Lung (tissue), 11 donors: ENCODE measurements at regions not wholly inside any gene's neighbourhood (a gene's known extent, or its start where the extent isn't known, plus 50 kb on each side); places are given as distances from the start of the nearest gene placed in this dataset.

ENCODE experiments used
- ATAC-seq: fragments of 200-7000 bp; cut with Tn5 transposase; one replicate; pipeline ENCODE4 v1.9.1; 2020; ENCODE audit warnings: moderate number of reproducible peaks; ENCODE audit not compliant: insufficient read depth, low FRiP score
- DNase-seq, 3 donors: peaks; one replicate each; pipeline ENCODE4 v3.0.0-alpha.2; 2013 to 2017
- H3K27ac ChIP-seq, 2 donors: one replicate each; pipeline ENCODE4 v1.5.1; 2013; ENCODE audit warnings: mild to moderate bottlenecking in 2 of 2, moderate library complexity in 2 of 2, control low read depth in 1 of 2, inconsistent platforms in 1 of 2, low read depth in 1 of 2, low read length in 1 of 2
- H3K27me3 ChIP-seq, 3 donors: one replicate each; pipeline ENCODE4 v1.5.1; 2013; ENCODE audit warnings: low read length in 2 of 3; ENCODE audit not compliant: control insufficient read depth in 3 of 3, insufficient read depth in 3 of 3
- H3K36me3 ChIP-seq, 4 donors: one replicate each; pipeline ENCODE4 v1.5.1; 2013; ENCODE audit warnings: low read length in 4 of 4, mild to moderate bottlenecking in 1 of 4, moderate library complexity in 1 of 4; ENCODE audit not compliant: control insufficient read depth in 4 of 4, insufficient read depth in 4 of 4
- H3K4me1 ChIP-seq, 5 donors: one replicate each; pipeline ENCODE4 v1.5.1; 2013; ENCODE audit warnings: low read length in 5 of 5, mild to moderate bottlenecking in 2 of 5, moderate library complexity in 1 of 5; ENCODE audit not compliant: control insufficient read depth in 5 of 5, insufficient read depth in 5 of 5
- H3K4me3 ChIP-seq: one replicate; pipeline ENCODE4 v1.5.1; 2013; ENCODE audit warnings: mild to moderate bottlenecking, control low read depth, moderate library complexity
- H3K9ac ChIP-seq, 2 donors: one replicate each; pipeline ENCODE4 v1.5.1; 2013; ENCODE audit warnings: low read length in 2 of 2, control low read depth in 1 of 2; ENCODE audit not compliant: insufficient read depth in 1 of 2
- H3K9me3 ChIP-seq, 4 donors: one replicate each; pipeline ENCODE4 v1.5.1; 2013; ENCODE audit warnings: low read length in 3 of 4, mild to moderate bottlenecking in 1 of 4, moderate library complexity in 1 of 4; ENCODE audit not compliant: control insufficient read depth in 4 of 4, insufficient read depth in 3 of 4
- CTCF ChIP-seq: IDR thresholded peaks from 2 replicates; pipeline ENCODE4 v1.5.1; 2012; ENCODE audit warnings: mild to moderate bottlenecking; ENCODE audit errors: control extremely low read depth, extremely low read depth
- WGBS, 2 donors: extraction: QIAGEN DNeasy Blood & Tissue Kit; methylation state at CpG; one replicate each; pipeline ENCODE4 v1.1.7; 2013; 5-methylcytosine and 5-hydroxymethylcytosine counted together
- donor health status: control.
- donor health status: control.
- donor health status: Bipolar disorder and iron deficiency.
- donor health status: healthy.
- donor health status: DM: yes; HTN: yes; CAD: no.

GRCh38 chr7:45456105-45456504 is 118.1 kb upstream of the ADCY1 start:
- Histone ChIP-seq H3K36me3 (no peaks in the 10 kb centered on the region), H3K27ac (no peak overlapping the region), H3K9me3 (no peaks in the 10 kb centered on the region), H3K9ac (no peak overlapping the region), H3K27me3 (no peaks in the 10 kb centered on the region), H3K4me1 (no peaks in the 10 kb centered on the region), H3K4me3 (no peak overlapping the region)
- TF ChIP-seq CTCF: no peak
- 70 to 72% methylated on average over 5 of the region's 5 CpGs for WGBS, 2 donors
- DNase-seq (no peak), ATAC-seq (no peak)

GRCh38 chr7:45456747-45457524 is 117.2 kb upstream of the ADCY1 start:
- no peak for TF ChIP-seq CTCF
- 90 to 94% methylated on average over 5 of the region's 5 CpGs for WGBS, 2 donors
- Histone ChIP-seq H3K4me3 (no peak overlapping the region), H3K27ac (no peak overlapping the region), H3K27me3 (no peaks in the 10 kb centered on the region), H3K4me1 (no peaks in the 10 kb centered on the region), H3K9me3 (no peaks in the 10 kb centered on the region), H3K9ac (no peak overlapping the region), H3K36me3 (no peaks in the 10 kb centered on the region)
- ATAC-seq: no peak
- no peak for DNase-seq

GRCh38 chr7:45457591-45457990 is 116.6 kb upstream of the ADCY1 start:
- no peak for ATAC-seq
- Histone ChIP-seq H3K4me1 (no peaks in the 10 kb centered on the region), H3K9me3 (no peaks in the 10 kb centered on the region), H3K4me3 (no peak overlapping the region), H3K36me3 (no peaks in the 10 kb centered on the region), H3K27me3 (no peaks in the 10 kb centered on the region), H3K27ac (no peak overlapping the region), H3K9ac (no peak overlapping the region)
- DNase-seq: peak in 1 of 3 donors; percentile 3
- TF ChIP-seq CTCF: no peak
- WGBS, 2 donors: 67 to 80% methylated on average over 3 of the region's 3 CpGs

- TF ChIP-seq CTCF: no peak
- Histone ChIP-seq H3K27ac (no peak overlapping the region), H3K4me3 (no peak overlapping the region), H3K9me3 (no peaks in the 10 kb centered on the region), H3K4me1 (no peaks in the 10 kb centered on the region), H3K27me3 (no peaks in the 10 kb centered on the region), H3K36me3 (no peaks in the 10 kb centered on the region), H3K9ac (no peak overlapping the region)
- DNase-seq: no peak
- no peak for ATAC-seq
- 63 to 73% methylated on average over 4 of the region's 4 CpGs for WGBS, 2 donors
Measured at GRCh38 chr7:45459476-45459875, 114.7 kb upstream of the ADCY1 start.
